ENCODE measurements at regions not wholly inside any gene's neighbourhood (a gene's known extent, or its start where the extent isn't known, plus 50 kb on each side); places are given as distances from the start of the nearest gene placed in this dataset.

DNA sequence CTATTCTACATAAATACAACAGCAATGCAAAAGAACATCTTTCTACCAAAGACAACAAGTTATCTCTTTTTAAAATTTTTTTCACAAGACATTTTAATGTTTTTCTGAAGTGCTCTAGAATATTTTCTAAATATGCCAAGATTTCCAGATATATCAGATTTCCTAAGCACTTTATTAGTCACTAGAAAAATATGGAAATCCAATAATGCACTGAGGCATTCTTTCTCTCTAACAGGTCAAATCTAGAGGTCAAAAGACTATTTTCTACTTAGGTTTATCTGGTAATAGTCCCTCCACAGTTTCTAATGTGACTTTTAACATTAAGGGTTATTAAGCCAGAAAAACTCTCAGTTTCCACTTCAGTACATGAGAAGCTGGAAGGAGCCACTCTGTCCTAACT, 1041.2 kb upstream of the INTU start:
- no peak overlapping the region for H3K27ac ChIP-seq
- H3K9me3 ChIP-seq (replicated peaks): peaks cover 2% of the 10 kb centered on the region; the same call in 1 of the 2 replicates
- H3K27me3 ChIP-seq: no peaks in the 10 kb centered on the region
- H3K4me3 ChIP-seq: no peak overlapping the region
- H3K4me1 ChIP-seq: 0 out of 2 replicates have a peak, but pooled peaks cover 5% of the 10 kb centered on the region
- no peaks in the 10 kb centered on the region for H3K36me3 ChIP-seq
- DNase-seq: no peak

DNA sequence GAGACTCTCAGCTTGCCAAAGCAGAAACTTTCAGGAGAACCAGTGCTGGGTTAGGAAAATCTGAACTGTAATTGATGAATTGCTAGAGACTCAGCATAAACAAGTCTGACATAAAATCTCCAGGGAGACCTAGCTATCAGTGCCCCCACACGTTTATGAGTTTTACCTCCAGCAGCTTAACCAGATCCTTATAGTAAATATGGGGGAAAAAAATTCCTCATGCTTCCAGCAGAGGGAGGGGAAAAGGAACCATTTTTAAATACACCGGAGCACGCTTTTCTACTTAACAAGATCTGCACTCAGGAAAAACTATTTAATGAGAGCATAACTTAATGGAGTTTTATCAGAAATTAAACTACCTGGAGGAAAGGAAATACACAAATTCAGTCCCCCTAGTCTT, 1040.7 kb upstream of the INTU start:
- H3K27me3 ChIP-seq: no peaks in the 10 kb centered on the region
- H3K4me1 ChIP-seq: 0 out of 2 replicates have a peak, but pooled peaks cover 5% of the 10 kb centered on the region
- H3K4me3 ChIP-seq: no peak overlapping the region
- no peak overlapping the region for H3K27ac ChIP-seq
- peak in 1 of 2 experiments; percentile 15 for DNase-seq
- no peaks in the 10 kb centered on the region for H3K36me3 ChIP-seq
- H3K9me3 ChIP-seq (replicated peaks): no peaks in the 10 kb centered on the region

DNA sequence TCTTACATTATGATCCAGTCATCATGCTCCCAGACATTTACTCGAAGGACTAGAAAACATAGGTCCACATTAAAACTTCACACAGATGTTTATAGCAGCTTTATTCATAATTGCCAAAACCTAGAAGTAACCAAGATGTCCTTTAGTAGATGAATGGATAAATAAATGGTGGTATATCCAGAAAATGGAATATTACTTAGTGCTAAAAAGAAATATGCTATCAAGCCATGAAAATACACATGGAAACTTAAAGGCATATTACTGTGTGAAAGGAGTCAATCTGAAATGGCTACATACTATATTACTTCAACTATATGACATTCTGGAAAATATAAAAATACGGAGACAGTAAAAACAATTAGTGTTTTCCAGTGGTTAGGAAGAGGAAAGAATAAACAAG, 1039.1 kb upstream of the INTU start:
- no peak overlapping the region for H3K27ac ChIP-seq
- DNase-seq: no peak
- no peaks in the 10 kb centered on the region for H3K9me3 ChIP-seq (replicated peaks)
- H3K27me3 ChIP-seq: no peaks in the 10 kb centered on the region
- H3K4me3 ChIP-seq: no peak overlapping the region
- H3K4me1 ChIP-seq: 0 out of 2 replicates have a peak, but pooled peaks cover 5% of the 10 kb centered on the region
- H3K36me3 ChIP-seq: no peaks in the 10 kb centered on the region

DNA sequence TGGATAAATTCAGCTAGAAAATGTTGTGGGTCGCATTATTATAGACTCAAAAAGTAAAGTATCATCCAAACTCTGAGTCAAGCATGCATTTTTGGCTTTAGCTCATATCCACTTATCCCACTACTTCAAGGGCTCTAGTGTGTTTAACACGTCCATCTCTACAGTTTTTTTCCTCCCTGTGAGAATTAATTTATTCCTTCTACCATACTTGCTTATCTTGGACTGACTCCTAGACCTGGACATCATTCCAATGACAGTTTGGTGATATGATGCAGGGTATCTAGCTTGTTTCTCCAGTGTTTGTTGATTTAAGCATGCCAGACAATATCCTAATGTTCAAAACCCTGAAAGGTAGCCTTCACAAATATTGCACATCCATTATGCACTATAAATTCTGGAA, 1037.1 kb upstream of the INTU start:
- H3K4me1 ChIP-seq: 0 out of 2 replicates have a peak, but pooled peaks cover 5% of the 10 kb centered on the region
- no peaks in the 10 kb centered on the region for H3K36me3 ChIP-seq
- H3K4me3 ChIP-seq: no peak overlapping the region
- H3K9me3 ChIP-seq (replicated peaks): no peaks in the 10 kb centered on the region
- H3K27ac ChIP-seq: no peak overlapping the region
- H3K27me3 ChIP-seq: no peaks in the 10 kb centered on the region
- no peak for DNase-seq

DNA sequence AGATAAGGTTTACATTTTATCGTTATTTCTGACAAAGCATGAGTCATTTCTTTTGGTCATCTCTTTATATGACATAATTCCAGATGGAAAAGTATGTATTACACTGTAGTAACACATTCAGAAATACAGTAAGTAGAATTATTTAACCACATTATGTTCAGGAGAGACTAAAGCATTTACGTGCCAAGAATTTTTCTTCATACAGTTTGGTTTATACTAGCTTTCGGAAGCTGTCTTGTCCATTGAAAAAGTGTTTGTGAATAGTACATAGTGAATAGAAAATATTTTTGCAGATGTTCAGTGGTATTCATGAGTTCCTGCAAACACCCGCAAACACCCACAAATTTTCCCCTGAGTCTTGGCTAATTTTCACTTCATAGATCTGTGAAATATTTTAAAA, 1033.0 kb upstream of the INTU start:
- Histone ChIP-seq H3K36me3 (no peaks in the 10 kb centered on the region), H3K27ac (no peak overlapping the region), H3K9me3 (replicated peaks) (no peaks in the 10 kb centered on the region), H3K4me1 (no peaks in the 10 kb centered on the region), H3K4me3 (no peak overlapping the region), H3K27me3 (no peaks in the 10 kb centered on the region)
- no peak for DNase-seq

DNA sequence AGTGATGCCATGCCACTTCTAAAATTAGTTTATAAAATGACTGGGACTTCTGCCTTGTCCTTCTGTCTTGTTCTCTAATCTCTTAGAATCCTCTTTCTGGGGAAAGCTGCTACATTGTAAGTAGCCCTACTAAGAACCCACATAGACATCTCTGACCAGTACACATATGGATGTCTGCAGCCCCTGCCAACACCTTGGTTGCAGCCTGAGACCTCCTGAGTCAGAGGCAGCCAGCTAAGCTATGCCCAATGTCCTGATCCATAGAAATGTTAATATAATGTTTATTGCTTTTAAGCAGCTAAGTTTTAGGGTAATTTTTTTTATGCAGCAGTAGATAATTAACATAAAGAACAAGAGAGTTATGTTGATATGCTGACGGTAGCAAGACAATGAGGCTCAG, 1029.5 kb upstream of the INTU start:
- no peaks in the 10 kb centered on the region for H3K9me3 ChIP-seq (replicated peaks)
- DNase-seq: no peak
- no peak overlapping the region for H3K27ac ChIP-seq

DNA sequence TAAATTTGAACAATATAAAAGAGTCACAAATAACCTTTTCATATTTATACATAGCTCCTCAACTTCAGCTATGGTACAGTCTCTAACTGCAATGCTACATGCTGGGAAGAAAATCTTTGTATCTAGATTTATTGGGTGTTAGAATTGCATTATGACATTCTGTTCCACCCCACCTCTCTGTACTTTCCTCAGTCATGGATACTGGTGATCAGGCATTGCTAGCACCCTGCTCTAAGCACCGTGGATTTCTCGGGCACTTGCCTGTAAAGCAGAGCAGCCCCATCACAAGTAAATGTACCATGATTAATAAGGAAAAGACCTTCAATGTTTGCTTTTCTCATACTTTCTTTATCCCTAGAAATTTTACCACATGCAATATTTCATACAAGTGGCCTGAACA, 1028.9 kb upstream of the INTU start:
- H3K27ac ChIP-seq: no peak overlapping the region
- no peak for DNase-seq

More for the DNA sequence above, 1029.5 kb upstream of the INTU start:
- Histone ChIP-seq H3K4me3 (no peak overlapping the region), H3K27me3 (no peaks in the 10 kb centered on the region), H3K4me1 (no peaks in the 10 kb centered on the region), H3K36me3 (0 out of 2 replicates have a peak, but pooled peaks cover 2% of the 10 kb centered on the region)

DNA sequence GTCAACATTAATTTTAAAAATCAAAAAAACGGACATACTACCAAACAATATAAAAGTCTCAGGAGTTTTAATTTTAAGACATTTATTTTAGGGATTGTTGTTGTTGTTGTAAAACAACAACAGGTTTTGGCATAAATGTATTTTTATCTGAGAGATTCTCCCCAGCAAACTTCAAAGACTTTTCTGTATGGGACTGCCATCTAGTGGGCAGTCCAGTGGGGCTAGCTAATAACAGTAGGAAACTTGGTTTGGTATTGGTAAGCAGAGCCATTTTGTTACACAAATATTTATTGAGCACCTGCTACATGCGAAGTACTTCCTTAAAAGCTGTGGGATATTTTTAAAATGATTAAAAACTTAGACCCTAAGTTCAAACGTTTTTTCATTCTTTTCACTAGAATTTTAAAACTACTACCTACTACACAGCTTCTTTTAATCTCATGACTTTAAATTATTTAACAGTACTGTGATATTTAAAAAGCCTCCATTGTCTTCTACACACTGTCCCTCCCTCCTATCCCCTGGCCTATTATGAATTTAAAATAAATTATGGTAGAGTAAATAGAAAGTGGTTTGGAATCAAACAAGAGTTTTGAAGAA, 1028.4 kb upstream of the INTU start:
- H3K9me3 ChIP-seq (replicated peaks): no peaks in the 10 kb centered on the region
- DNase-seq: peak; percentile 23 to 68
- H3K27me3 ChIP-seq: no peaks in the 10 kb centered on the region
- no peak overlapping the region for H3K4me3 ChIP-seq
- H3K4me1 ChIP-seq: no peaks in the 10 kb centered on the region
- peaks cover 2% of the 10 kb centered on the region; the same call in 1 of the 2 replicates for H3K36me3 ChIP-seq
- no peak overlapping the region for H3K27ac ChIP-seq

More for the DNA sequence above, 1028.9 kb upstream of the INTU start:
- no peaks in the 10 kb centered on the region for H3K27me3 ChIP-seq
- peaks cover 2% of the 10 kb centered on the region; the same call in 1 of the 2 replicates for H3K36me3 ChIP-seq
- H3K4me1 ChIP-seq: no peaks in the 10 kb centered on the region
- H3K9me3 ChIP-seq (replicated peaks): no peaks in the 10 kb centered on the region
- no peak overlapping the region for H3K4me3 ChIP-seq

DNA sequence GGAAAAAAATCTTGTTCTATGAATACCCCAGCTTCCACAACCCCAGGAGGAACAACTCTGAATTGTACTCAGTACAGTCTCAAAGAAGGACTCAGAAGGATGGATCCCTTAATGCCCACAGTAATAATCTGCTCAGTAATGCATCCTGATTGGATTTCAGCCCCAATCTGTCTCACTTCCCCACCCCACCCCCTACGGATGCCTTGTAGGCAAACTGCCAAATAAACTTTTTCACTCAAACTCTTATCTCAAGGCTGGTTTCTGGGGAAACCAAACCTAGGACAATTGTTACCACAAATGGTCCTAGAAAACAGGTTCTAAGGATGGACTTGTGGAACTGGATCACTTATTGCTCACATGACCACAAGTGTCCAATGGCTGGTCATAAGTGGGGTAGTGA, 1021.8 kb upstream of the INTU start:
- Histone ChIP-seq H3K9me3 (replicated peaks) (no peaks in the 10 kb centered on the region), H3K4me1 (no peaks in the 10 kb centered on the region), H3K27me3 (no peaks in the 10 kb centered on the region), H3K36me3 (peaks cover 2% of the 10 kb centered on the region; the same call in 1 of the 2 replicates), H3K4me3 (no peak overlapping the region), H3K27ac (no peak overlapping the region)
- no peak for DNase-seq

DNA sequence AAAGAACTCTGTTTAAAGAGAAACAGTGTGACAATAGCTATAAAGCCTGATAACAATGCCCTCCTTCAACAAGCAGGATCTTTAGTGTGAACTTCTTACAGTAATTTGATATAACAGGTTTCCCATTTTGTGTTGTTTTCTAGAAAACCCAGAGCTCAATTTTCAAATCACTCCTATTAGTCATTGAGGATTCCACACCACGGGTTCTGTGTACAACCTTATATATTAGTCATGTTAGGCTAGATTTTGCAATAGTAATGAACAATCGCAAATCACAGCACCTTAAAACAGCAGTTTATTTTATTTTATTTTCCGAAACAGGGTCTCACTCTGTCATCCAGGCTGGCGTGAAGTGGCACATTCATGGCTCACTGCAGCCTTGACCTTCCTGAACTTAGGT, 1020.9 kb upstream of the INTU start:
- no peak for DNase-seq
- Histone ChIP-seq H3K4me1 (no peaks in the 10 kb centered on the region), H3K27me3 (no peaks in the 10 kb centered on the region), H3K36me3 (peaks cover 2% of the 10 kb centered on the region; the same call in 1 of the 2 replicates), H3K4me3 (no peak overlapping the region), H3K27ac (no peak overlapping the region), H3K9me3 (replicated peaks) (no peaks in the 10 kb centered on the region)

DNA sequence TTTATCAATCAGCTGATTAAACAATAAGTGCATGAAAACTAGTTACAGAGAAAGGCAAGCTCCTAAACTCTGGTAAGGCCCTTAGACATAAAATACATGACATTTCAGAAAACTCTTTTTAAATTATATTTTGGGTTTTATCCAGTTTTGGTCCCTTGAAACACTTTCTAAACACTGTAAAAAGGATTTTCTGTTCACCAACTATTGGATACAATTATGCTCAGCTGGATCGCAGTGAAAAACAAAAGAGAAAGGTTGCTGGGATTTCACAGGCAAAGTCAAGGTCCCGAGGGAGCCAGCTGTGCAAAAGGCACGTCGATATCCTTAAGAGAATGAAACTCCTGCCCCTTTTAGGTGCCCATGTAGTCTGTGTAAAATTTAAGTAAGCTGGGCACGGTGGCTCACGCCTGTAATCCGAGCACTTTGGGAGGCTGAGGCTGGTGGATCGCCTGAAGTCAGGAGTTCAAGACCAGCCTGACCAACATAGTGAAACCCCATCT, 1018.4 kb upstream of the INTU start:
- H3K9me3 ChIP-seq (replicated peaks): no peaks in the 10 kb centered on the region; the same call in 1 of the 2 replicates
- no peaks in the 10 kb centered on the region for H3K27me3 ChIP-seq
- no peak for DNase-seq
- no peaks in the 10 kb centered on the region for H3K4me1 ChIP-seq
- no peaks in the 10 kb centered on the region for H3K36me3 ChIP-seq
- no peak overlapping the region for H3K4me3 ChIP-seq
- H3K27ac ChIP-seq: no peak overlapping the region

DNA sequence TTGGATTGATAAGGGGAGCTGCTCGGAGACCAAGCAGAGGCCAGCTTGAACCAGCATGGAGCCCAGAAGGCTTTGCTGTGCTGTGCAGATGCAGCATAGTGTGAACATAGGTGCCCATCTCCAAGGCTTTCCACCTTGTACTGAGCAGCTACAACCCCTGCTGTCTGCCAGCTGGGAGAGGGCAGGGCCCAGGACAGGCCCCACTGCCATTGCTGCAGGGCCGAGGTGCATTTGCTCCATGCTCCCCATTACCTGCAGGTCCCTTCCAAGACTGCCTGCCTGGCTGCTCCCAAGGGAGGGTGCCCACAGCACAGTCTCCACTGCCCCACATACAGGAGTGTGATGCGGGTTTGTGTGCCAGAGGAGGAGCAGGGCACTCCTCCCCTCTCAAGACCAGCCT, 1016.0 kb upstream of the INTU start:
- Histone ChIP-seq H3K27me3 (no peaks in the 10 kb centered on the region), H3K9me3 (replicated peaks) (no peaks in the 10 kb centered on the region; the same call in 1 of the 2 replicates), H3K4me1 (no peaks in the 10 kb centered on the region), H3K27ac (no peak overlapping the region), H3K4me3 (no peak overlapping the region), H3K36me3 (no peaks in the 10 kb centered on the region)
- DNase-seq: no peak

DNA sequence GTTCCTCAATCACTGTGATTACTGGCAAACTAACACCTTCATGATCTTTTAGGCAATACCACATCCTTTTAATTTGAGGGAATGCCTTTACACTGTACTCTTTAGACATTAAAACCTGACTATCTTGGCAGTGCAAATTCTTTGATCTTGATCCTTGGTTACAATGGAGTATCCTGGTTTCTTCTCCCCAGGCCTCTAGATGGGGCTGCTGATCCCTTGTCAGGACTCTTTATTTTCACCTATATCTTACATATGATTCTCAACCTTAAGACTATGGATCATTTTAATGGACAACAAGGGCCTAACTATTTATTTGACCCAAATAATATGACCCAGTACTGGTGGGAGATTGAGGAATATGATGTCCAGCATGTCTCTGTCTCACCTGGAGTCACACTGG, 1005.5 kb upstream of the INTU start:
- Histone ChIP-seq H3K4me1 (no peaks in the 10 kb centered on the region), H3K27me3 (no peaks in the 10 kb centered on the region), H3K27ac (no peak overlapping the region), H3K36me3 (no peaks in the 10 kb centered on the region), H3K9me3 (replicated peaks) (no peaks in the 10 kb centered on the region), H3K4me3 (no peak overlapping the region)
- peak in 1 of 2 experiments; percentile 47 for DNase-seq

DNA sequence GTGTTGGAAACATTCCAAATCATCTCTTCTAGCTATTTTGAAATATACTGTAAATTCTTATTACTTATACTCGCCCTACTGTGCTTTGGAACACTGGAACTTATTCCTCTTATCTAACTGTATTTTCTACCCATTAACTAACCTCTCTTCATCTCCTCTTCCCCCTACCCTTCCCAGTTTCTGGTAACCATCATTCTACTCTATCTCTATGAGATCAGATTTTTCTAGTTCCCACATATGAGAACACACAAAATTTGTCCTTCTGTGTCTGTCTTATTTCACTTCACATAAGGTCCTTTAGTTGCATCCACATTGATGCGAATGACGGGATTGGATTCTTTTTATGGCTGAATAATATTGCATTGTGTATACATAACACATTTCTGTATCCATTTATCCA, 1003.8 kb upstream of the INTU start:
- no peaks in the 10 kb centered on the region for H3K27me3 ChIP-seq
- H3K9me3 ChIP-seq (replicated peaks): no peaks in the 10 kb centered on the region
- no peaks in the 10 kb centered on the region for H3K36me3 ChIP-seq
- no peaks in the 10 kb centered on the region for H3K4me1 ChIP-seq
- H3K27ac ChIP-seq: no peak overlapping the region
- no peak for DNase-seq
- no peak overlapping the region for H3K4me3 ChIP-seq

DNA sequence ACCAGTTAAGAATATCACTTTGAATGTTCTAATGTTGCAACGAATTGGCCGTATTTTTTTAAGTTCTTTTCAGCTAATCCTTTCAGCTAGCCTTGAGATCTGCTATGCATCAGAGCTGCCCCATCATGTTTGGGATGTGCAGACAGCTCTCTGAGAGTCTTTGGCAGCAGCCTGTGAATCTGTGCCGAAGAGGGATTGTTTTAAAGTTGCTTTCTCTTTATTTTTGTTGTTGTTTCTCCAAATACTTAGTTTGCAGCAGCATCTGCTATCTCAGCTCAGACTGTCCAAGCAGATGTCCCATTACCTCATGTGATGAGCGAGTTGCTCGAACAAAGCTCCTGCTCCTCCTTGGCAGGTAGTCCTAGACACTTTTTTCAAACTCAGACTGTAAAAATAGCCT, 1002.5 kb upstream of the INTU start:
- no peaks in the 10 kb centered on the region for H3K9me3 ChIP-seq (replicated peaks)
- no peak overlapping the region for H3K27ac ChIP-seq
- H3K36me3 ChIP-seq: no peaks in the 10 kb centered on the region
- H3K27me3 ChIP-seq: no peaks in the 10 kb centered on the region
- no peak overlapping the region for H3K4me3 ChIP-seq
- no peaks in the 10 kb centered on the region for H3K4me1 ChIP-seq
- no peak for DNase-seq

DNA sequence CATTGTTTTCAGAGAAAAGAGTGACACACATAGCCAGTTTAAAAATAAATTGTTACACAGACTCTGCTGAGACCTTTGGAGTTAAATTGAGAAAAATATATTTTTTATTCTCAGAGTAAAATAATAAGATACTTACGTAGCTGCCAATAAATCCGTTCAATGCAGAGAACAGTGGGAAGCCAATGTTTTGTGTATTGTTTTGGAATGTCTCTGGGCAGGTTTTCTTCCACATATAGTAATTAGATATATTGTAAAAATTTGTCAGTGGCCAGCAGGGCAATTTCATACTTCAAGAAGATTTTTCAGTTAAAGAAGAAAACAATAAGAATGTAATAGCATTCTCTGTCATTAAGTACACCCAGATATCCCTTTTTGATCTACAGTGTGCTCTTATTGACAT, 999.5 kb upstream of the INTU start:
- no peaks in the 10 kb centered on the region for H3K27me3 ChIP-seq
- no peak overlapping the region for H3K4me3 ChIP-seq
- H3K27ac ChIP-seq: no peak overlapping the region
- no peaks in the 10 kb centered on the region for H3K36me3 ChIP-seq
- no peak for DNase-seq
- H3K4me1 ChIP-seq: no peaks in the 10 kb centered on the region
- H3K9me3 ChIP-seq (replicated peaks): no peaks in the 10 kb centered on the region

All from SJCRH30 (cell line).